SH-SY5Y (cell line): ENCODE measurements at regions not wholly inside any gene's neighbourhood (a gene's known extent, or its start where the extent isn't known, plus 50 kb on each side); places are given as distances from the start of the nearest gene placed in this dataset.

ENCODE experiments used
- GATA2 ChIP-seq: IDR thresholded peaks from 2 replicates; pipeline ENCODE4 v1.6.1; 2011; ENCODE audit warnings: mild to moderate bottlenecking, low read depth, low read length
- GATA3 ChIP-seq: IDR thresholded peaks from 2 replicates; pipeline ENCODE4 v1.6.1; 2011; ENCODE audit warnings: low read depth, mild to moderate bottlenecking, low read length, moderate library complexity

DNA sequence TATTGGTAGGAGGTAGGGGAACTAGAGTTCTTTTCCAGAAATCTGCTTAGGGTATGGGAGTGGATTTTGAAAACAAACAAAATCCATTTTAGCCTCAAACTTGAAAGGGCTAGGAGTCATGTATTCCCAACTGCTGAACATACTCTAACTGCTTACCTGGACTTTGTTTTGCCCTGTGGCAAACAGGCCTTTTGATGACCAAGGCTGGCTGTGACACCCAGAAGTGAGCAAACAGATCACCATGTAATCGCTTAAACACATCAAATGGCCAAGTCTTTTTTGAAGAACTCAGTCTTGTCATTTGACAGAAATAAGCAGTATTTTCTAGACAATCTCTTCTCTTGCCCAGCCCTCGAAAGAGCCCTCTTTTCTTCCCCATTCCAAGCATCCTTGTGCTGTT lies 203.4 kb downstream of the KIT start:
- TF ChIP-seq GATA2 (no peak), GATA3 (no peak)

DNA sequence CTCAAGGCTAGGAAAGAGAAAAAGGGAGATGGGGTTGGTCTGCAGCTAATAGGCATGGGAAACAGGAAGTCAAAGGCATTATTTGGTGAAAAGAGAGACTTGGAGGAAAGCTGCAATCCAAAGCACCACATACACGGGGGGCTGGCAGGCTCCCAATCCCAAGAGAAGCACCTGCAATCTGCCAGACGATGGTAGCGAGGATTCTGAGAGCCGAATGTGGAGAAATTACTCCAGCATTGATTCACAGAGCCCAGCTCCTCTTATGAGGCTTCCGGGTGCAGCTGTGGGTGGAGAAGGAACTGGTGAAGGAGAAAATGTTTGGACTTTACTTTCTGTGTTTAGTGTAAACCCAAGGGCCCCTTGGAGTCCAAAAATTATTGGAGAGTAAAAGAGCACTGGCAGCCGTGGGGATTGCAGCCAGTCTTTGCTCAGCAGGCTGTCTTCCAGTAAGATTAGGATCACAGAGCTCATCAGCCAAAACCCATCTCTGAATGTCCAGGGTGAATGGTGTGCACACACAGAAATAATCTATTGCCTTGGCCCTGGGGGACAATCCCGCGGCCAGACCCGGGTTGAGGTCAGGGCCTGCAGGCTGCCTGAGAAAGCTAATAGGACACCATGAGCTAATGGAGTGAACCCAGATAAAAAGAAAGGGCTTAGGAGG lies 197.6 kb downstream of the KIT start:
- TF ChIP-seq GATA3 (no peak), GATA2 (peak; percentile 17; the same call in 1 of the 2 replicates)

GRCh38 chr4:54852602-54853001 lies 194.8 kb downstream of the KIT start:
- TF ChIP-seq GATA2 (no peak), GATA3 (no peak)

DNA sequence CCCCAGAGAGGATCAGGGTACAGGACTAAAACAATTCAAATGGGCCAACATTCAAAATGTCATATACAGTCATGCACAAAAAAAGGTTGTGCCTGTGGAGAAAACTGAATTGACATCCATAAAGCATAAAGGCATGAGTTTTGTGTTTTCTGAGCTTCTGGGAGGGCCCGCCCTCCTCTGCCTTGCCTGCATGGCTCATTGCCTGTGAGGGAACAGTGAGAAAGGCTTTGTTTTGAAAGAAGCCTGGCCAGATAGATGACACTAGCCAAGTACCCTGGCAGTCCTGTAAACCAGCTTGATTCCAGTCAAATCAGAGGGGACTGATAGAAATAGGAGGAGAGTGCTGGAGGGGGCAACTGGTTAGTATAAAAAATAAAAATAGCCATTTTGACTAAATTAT lies 194.3 kb downstream of the KIT start:
- TF ChIP-seq GATA2: no peak
- TF ChIP-seq GATA3: no peak

DNA sequence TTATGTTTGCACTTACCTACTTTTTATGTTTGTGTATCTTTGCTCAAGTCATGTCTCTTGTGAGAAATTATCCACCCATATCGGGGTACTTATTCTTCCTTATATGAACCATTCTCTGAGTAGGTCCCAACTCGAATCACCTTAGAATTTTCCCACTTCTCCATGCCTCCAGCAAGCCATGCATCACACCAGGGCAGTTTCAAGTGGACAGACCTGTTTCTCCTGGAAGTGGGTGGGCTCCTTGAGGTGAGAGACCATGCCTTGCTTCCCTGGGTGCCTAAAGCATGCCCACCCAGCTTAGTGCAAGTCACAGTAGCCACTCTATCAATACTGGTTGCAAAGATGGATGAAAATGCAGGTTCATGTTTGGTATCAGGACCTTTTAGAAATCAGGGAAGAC lies 187.2 kb downstream of the KIT start:
- no peak for TF ChIP-seq GATA3
- TF ChIP-seq GATA2: no peak

DNA sequence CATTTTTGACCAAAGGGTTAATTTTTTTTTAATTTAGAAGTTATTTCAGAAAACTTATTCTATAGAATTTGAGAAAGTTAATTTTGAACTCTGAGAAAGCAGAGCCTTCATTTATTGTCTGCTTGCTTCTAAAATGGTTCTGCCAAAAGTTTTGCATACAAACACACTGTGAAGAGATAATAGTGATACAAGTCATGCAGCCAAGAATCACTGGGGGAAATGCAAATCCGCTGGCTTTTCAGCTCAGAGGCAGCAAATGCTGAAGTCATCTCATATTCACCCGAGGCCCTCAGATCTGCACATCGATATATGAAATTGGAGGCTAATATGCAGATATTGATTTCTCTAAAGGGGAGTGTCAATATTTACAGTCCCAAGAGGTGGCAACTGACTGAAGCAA lies 186.2 kb downstream of the KIT start:
- TF ChIP-seq GATA3 (no peak), GATA2 (no peak)

DNA sequence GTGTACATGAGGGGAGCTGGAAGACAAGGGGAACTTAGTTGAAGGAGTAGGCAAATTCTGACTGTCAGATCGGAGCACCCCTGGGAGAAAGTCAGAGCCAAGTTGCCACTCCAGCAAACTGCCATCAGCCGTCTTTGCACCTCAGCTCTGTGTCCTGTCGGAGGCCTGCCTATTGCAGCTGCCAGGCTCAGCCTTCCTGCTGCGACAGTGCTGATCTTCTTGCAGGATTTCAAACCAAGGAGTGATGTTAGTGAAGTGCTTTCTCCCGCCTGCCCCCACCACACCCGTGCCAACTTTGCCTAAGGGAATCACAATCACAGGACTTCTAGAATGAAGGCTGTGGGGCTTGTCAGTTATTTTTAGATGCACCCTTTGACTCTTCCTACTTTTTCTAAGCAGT lies 185.3 kb downstream of the KIT start:
- TF ChIP-seq GATA2: no peak
- TF ChIP-seq GATA3: no peak

- TF ChIP-seq GATA2 (no peak), GATA3 (no peak)
Observed at GRCh38 chr4:54842656-54843055, 184.9 kb downstream of the KIT start.

GRCh38 chr4:54842226-54842625 lies 184.5 kb downstream of the KIT start:
- TF ChIP-seq GATA3 (no peak), GATA2 (no peak)

DNA sequence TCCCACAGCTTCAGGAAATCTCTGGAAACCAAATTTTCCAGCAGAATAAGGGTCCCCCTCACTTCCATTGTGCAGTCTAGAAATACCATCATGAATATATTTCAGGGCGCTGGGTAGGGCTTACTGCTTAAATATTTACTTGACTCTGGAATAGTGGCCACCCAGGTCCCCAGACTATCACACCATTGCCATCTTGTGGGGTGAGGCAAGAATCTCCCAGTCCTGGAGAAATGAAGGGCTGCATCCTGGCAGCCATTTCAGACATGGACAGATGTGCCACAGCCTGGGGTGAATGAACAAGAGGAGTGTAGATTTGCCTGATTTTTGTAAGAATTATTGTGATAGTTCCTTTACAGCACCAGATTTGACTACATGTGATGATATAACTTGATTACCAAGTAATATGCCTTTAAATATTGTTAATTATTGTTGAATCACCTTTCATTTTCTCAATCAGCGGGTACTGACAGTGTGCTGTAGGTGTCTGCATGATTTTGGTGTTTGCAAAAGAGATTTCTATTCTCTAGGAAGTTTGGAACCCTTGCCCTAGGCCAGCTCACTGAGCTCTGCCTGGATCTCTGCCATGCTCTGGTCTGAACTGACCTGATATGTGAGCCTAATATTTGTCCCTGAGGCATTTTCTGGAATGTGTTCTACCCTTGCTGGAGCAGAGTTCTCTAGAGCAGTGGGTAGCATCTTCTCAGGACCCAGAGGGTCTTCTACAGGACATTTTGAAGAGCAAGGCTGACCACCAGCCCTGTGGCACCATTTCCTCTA lies 183.4 kb downstream of the KIT start:
- TF ChIP-seq GATA3 (no peak), GATA2 (no peak)

- TF ChIP-seq GATA3 (no peak), GATA2 (no peak)
Observed at GRCh38 chr4:54840430-54840829, 182.7 kb downstream of the KIT start.

- TF ChIP-seq GATA3 (no peak), GATA2 (no peak)
Observed at GRCh38 chr4:54838301-54838700, 180.5 kb downstream of the KIT start.

DNA sequence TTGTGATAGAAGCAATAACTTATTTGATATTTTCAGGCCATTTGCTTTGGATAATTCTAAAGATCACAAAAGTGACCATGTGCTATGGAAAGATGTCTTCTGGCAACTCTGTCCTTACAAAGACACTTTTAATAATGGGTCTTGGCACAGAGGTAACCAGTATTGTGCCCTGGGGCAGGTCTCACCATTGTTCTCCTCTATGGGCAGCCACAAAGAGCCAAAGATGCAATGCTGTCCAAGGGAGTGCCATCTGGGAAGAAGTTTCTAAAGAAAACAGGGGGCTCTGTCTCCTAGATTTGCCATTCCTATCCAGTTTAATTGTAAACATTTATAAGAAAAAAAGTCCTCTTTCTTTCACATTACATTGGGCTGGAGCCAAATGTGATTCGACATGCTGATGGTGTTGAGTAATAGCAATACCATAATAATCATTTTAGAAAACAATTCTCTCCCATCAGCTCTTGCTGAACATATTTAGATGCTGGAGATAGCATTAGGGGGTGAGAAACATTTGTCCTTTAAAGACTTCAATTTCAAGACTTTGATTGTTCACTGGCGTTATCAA lies 179.9 kb downstream of the KIT start:
- TF ChIP-seq GATA3 (no peak), GATA2 (no peak)

DNA sequence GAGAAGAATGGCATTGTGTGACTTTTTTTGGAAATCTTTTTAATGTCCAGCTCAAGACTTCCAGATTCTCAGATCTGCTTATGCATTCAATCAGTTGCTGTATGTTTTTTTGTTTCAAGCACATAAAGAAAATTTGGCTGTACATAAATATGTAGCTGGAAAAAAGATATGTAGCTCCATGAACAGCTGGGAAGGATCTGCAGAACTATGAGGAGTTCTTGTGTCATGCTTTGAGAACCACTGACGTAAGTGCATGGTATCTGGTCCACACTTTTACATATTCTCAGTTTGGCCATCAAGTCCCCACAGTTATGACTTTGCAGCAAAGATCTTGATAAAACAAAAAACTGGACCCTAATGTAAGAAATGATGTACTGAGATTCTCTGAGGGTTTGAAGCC lies 165.9 kb downstream of the KIT start:
- TF ChIP-seq GATA3: no peak
- TF ChIP-seq GATA2: no peak

DNA sequence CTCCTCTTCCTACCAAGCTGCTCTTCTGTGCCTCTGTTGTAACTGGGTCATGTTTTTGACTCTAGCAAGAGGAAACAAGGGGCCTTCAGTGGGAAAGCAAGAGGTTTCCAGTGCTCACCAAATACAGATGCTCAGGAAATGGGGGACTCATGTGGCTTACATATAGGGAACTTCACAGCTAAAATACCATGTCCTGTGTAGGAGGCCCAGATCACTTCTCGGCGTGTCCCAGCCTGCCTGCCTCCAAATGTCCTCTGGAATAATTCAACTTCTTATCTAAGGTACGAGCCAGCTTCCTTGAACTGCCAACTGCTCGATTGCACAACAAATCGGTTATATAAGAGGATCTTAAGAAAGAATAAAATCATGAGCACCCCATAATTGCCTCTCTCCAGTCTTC lies 161.3 kb downstream of the KIT start:
- TF ChIP-seq GATA2: no peak
- no peak for TF ChIP-seq GATA3
